ENCODE measurements at regions not wholly inside any gene's neighbourhood (a gene's known extent, or its start where the extent isn't known, plus 50 kb on each side); places are given as distances from the start of the nearest gene placed in this dataset.

DNA sequence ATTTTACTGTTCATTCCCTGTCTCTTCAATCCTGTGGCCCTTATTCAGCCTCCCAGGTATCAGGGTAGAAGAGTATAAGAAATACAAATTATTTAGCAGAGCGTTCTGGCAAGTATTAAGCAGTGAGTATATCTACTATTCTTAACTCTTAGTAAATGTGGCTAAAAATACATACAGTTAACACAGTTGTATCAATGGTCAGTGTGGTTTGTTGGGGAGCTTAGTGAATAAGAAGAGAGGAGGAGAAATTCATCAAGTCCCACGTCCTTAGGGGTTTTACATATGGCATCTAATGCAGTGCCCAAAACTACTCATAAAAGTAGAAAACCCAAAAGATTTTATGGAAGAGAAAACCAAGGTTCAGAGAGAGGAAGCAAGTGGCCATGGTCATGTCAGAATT lies 691.0 kb upstream of the SGCG start:
- intact Hi-C loops (cut with DNase I; ENCODE audit: low total_unique reads) (no loop called here), in situ Hi-C loops (cut with MboI; ENCODE audit: low sequenced_read_pairs in 4 of 4) (no loop called here)
- Histone ChIP-seq H3K27me3 (no peaks in the 10 kb centered on the region), H3K9me3 (peaks cover 0 to 6% (median 0%) of the 10 kb centered on the region in 3 donors), H3K27ac (no peak overlapping the region), H3K36me3 (no peaks in the 10 kb centered on the region), H3K4me1 (no peaks in the 10 kb centered on the region), H3K4me3 (no peak overlapping the region)
- no peak for TF ChIP-seq POLR2A (IDR thresholded peaks at IDR 0.05)
- TF ChIP-seq, protein P1, sequence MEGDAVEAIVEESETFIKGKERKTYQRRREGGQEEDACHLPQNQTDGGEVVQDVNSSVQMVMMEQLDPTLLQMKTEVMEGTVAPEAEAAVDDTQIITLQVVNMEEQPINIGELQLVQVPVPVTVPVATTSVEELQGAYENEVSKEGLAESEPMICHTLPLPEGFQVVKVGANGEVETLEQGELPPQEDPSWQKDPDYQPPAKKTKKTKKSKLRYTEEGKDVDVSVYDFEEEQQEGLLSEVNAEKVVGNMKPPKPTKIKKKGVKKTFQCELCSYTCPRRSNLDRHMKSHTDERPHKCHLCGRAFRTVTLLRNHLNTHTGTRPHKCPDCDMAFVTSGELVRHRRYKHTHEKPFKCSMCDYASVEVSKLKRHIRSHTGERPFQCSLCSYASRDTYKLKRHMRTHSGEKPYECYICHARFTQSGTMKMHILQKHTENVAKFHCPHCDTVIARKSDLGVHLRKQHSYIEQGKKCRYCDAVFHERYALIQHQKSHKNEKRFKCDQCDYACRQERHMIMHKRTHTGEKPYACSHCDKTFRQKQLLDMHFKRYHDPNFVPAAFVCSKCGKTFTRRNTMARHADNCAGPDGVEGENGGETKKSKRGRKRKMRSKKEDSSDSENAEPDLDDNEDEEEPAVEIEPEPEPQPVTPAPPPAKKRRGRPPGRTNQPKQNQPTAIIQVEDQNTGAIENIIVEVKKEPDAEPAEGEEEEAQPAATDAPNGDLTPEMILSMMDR (IDR thresholded peaks at IDR 0.05 in 4 of 5, conservative IDR thresholded peaks at IDR 0.05 in 1 of 5) = no peak
- ATAC-seq (no peak), DNase-seq (no peak)

DNA sequence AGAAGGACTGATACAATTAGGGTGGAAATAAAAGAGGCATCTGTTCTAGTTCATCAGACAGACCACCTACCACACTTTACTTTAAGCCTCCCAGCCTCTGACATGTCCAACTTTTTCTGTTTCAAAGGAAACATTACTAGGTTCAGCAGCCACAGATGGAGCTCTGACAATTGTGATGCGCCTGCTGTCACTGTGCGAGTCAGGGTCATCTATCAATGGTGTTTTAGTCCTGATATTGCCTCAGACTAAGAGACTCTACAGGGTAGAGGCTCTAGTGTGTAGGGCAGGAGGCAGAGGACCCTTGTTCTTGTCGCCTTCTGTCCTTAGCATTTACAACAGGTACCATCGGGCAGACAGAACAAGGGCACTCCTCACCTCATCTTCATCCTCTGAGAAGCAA lies 685.0 kb upstream of the SGCG start:
- no peak overlapping the region for H3K4me3 ChIP-seq

DNA sequence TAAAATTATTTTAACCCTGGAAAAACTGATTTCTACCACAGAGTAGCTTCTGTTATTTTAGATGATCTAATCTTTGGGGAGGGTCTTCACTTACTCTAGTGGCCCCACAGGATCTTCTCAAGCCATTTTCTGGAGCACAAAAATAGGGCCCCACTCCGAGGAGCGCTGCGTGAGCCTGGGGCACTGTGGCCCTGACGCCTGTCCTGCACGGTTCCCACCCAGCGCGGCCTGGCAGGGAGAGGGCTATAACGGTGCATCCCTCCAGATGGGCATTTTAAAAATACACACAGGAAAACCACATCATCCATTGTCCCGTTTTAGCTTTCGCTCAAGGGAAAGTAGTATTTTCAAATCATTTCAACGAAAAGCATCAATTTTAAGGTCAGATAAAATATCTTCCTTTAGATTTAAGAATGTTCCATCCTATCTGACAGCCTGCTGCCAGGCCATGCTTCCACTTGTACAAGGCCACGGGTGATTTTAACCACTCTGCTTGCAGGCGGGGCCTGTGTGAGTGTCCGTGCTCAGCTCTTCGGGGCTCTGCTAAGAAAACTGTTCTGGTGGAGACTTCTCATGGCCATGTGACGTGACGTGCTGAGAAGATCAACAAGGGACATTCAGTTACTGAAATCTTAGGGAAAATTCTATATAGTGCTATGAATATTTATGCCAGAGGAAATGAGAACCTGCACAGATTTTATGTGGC lies 683.8 kb upstream of the SGCG start:
- in situ Hi-C loops (cut with MboI; ENCODE audit: low sequenced_read_pairs in 4 of 4) = no loop called here
- no peaks in the 10 kb centered on the region for H3K36me3 ChIP-seq
- H3K4me3 ChIP-seq = no peak overlapping the region
- ATAC-seq (no peak), DNase-seq (no peak)
- H3K27me3 ChIP-seq = no peaks in the 10 kb centered on the region
- TF ChIP-seq POLR2A (IDR thresholded peaks at IDR 0.05) = no peak
- TF ChIP-seq, protein P1 (IDR thresholded peaks at IDR 0.05 in 4 of 5, conservative IDR thresholded peaks at IDR 0.05 in 1 of 5) = no peak
- no peak overlapping the region for H3K27ac ChIP-seq
- no peaks in the 10 kb centered on the region for H3K4me1 ChIP-seq
- peaks cover 0 to 5% (median 0%) of the 10 kb centered on the region in 3 donors for H3K9me3 ChIP-seq
- intact Hi-C loops (cut with DNase I; ENCODE audit: low total_unique reads) = no loop called here

More for the DNA sequence above, 685.0 kb upstream of the SGCG start:
- TF ChIP-seq POLR2A (IDR thresholded peaks at IDR 0.05) = no peak
- TF ChIP-seq, protein P1 (IDR thresholded peaks at IDR 0.05 in 4 of 5, conservative IDR thresholded peaks at IDR 0.05 in 1 of 5) = no peak
- Histone ChIP-seq H3K36me3 (no peaks in the 10 kb centered on the region), H3K27me3 (no peaks in the 10 kb centered on the region), H3K27ac (no peak overlapping the region), H3K4me1 (no peaks in the 10 kb centered on the region), H3K9me3 (peaks cover 0 to 6% (median 0%) of the 10 kb centered on the region in 3 donors)
- DNase-seq = no peak
- no peak for ATAC-seq
- intact Hi-C loops (cut with DNase I; ENCODE audit: low total_unique reads) = no loop called here
- in situ Hi-C loops (cut with MboI; ENCODE audit: low sequenced_read_pairs in 4 of 4) = no loop called here

DNA sequence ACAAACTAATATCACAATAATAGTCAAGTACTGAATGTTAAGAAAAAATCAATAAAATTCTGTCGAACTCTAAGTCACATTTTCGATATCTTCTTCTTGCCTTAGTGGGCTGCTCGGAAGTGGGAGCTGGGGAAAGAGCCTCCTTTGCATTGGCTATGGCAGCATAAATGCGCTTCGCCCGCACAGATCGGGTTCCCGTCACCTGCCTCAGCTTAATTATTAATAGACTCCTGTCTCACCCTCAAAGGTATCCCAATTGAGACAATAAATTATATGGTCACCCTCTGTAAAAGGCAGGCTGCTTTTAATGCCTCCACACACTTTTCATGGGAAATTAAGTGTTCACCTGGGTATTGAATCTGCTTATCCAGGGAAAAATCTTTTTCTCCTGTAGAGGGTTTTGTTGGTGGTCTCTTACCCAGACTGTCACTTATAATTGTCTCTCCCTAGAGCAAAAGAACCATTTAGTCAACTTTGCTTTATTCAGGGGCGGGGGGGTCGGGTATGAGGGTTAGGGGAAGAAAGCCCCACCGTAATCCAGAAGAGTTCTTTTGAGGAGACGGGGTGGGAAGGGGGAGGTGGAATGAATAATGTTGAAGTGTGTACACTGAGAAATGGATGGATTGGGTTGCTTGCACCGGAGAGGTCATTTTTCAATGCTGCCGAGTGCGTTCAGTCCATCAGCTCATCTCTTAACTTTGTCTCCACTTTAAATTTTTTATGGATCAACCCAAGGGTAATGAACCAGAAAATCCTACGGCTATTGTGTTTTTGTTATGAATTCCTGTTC lies 682.6 kb upstream of the SGCG start:
- no peak for DNase-seq
- intact Hi-C loops (cut with DNase I; ENCODE audit: low total_unique reads) (no loop called here), in situ Hi-C loops (cut with MboI; ENCODE audit: low sequenced_read_pairs in 4 of 4) (no loop called here)
- no peak for ATAC-seq
- no peaks in the 10 kb centered on the region for H3K9me3 ChIP-seq
- no peak overlapping the region for H3K4me3 ChIP-seq
- TF ChIP-seq POLR2A (IDR thresholded peaks at IDR 0.05) = no peak
- TF ChIP-seq, protein P1 (IDR thresholded peaks at IDR 0.05 in 4 of 5, conservative IDR thresholded peaks at IDR 0.05 in 1 of 5) = no peak
- H3K4me1 ChIP-seq = no peaks in the 10 kb centered on the region
- H3K36me3 ChIP-seq = no peaks in the 10 kb centered on the region
- no peak overlapping the region for H3K27ac ChIP-seq
- H3K27me3 ChIP-seq = no peaks in the 10 kb centered on the region

Data from gastrocnemius medialis (tissue), 4 donors.